Lung (tissue), 11 donors: ENCODE measurements at regions not wholly inside any gene's neighbourhood (a gene's known extent, or its start where the extent isn't known, plus 50 kb on each side); places are given as distances from the start of the nearest gene placed in this dataset.
"Not testable (repeated sequence)": the region's sequence is repeated elsewhere in the genome, so short reads cannot be mapped to it uniquely, and the experiment has no call there.

Experiments used
- ATAC-seq: fragments of 200-7000 bp; cut with Tn5 transposase; one replicate; pipeline ENCODE4 v1.9.1; 2020; ENCODE audit warnings: moderate number of reproducible peaks; ENCODE audit not compliant: insufficient read depth, low FRiP score
- DNase-seq, 3 donors: peaks; one replicate each; pipeline ENCODE4 v3.0.0-alpha.2; 2013 to 2017
- H3K27ac ChIP-seq, 2 donors: one replicate each; pipeline ENCODE4 v1.5.1; 2013; ENCODE audit warnings: mild to moderate bottlenecking in 2 of 2, moderate library complexity in 2 of 2, control low read depth in 1 of 2, inconsistent platforms in 1 of 2, low read depth in 1 of 2, low read length in 1 of 2
- H3K27me3 ChIP-seq, 3 donors: one replicate each; pipeline ENCODE4 v1.5.1; 2013; ENCODE audit warnings: low read length in 2 of 3; ENCODE audit not compliant: control insufficient read depth in 3 of 3, insufficient read depth in 3 of 3
- H3K36me3 ChIP-seq, 4 donors: one replicate each; pipeline ENCODE4 v1.5.1; 2013; ENCODE audit warnings: low read length in 4 of 4, mild to moderate bottlenecking in 1 of 4, moderate library complexity in 1 of 4; ENCODE audit not compliant: control insufficient read depth in 4 of 4, insufficient read depth in 4 of 4
- H3K4me1 ChIP-seq, 5 donors: one replicate each; pipeline ENCODE4 v1.5.1; 2013; ENCODE audit warnings: low read length in 5 of 5, mild to moderate bottlenecking in 2 of 5, moderate library complexity in 1 of 5; ENCODE audit not compliant: control insufficient read depth in 5 of 5, insufficient read depth in 5 of 5
- H3K4me3 ChIP-seq: one replicate; pipeline ENCODE4 v1.5.1; 2013; ENCODE audit warnings: mild to moderate bottlenecking, control low read depth, moderate library complexity
- H3K9ac ChIP-seq, 2 donors: one replicate each; pipeline ENCODE4 v1.5.1; 2013; ENCODE audit warnings: low read length in 2 of 2, control low read depth in 1 of 2; ENCODE audit not compliant: insufficient read depth in 1 of 2
- H3K9me3 ChIP-seq, 4 donors: one replicate each; pipeline ENCODE4 v1.5.1; 2013; ENCODE audit warnings: low read length in 3 of 4, mild to moderate bottlenecking in 1 of 4, moderate library complexity in 1 of 4; ENCODE audit not compliant: control insufficient read depth in 4 of 4, insufficient read depth in 3 of 4
- WGBS, 2 donors: extraction: QIAGEN DNeasy Blood & Tissue Kit; methylation state at CpG; one replicate each; pipeline ENCODE4 v1.1.7; 2013; 5-methylcytosine and 5-hydroxymethylcytosine counted together
- TF ChIP-seq, protein P1 (sequence below): IDR thresholded peaks from 2 replicates; pipeline ENCODE4 v1.5.1; 2012; ENCODE audit warnings: mild to moderate bottlenecking; ENCODE audit errors: control extremely low read depth, extremely low read depth
- donor health status: control.
- donor health status: control.
- donor health status: Bipolar disorder and iron deficiency.
- donor health status: healthy.
- donor health status: DM: yes; HTN: yes; CAD: no.

- no peak overlapping the region for H3K9ac ChIP-seq
- ATAC-seq = no peak
Measured at GRCh38 chr2:161488131-161488699, 72.1 kb downstream of the TBR1 start.

GRCh38 chr2:161488879-161489278, 72.8 kb downstream of the TBR1 start:
- H3K9me3 ChIP-seq = no peaks in the 10 kb centered on the region
- WGBS, 2 donors = 81 to 97% methylated on average over 1 of the region's 1 CpG
- DNase-seq (no peak), ATAC-seq (no peak)
- no peaks in the 10 kb centered on the region for H3K27me3 ChIP-seq
- TF ChIP-seq, protein P1, sequence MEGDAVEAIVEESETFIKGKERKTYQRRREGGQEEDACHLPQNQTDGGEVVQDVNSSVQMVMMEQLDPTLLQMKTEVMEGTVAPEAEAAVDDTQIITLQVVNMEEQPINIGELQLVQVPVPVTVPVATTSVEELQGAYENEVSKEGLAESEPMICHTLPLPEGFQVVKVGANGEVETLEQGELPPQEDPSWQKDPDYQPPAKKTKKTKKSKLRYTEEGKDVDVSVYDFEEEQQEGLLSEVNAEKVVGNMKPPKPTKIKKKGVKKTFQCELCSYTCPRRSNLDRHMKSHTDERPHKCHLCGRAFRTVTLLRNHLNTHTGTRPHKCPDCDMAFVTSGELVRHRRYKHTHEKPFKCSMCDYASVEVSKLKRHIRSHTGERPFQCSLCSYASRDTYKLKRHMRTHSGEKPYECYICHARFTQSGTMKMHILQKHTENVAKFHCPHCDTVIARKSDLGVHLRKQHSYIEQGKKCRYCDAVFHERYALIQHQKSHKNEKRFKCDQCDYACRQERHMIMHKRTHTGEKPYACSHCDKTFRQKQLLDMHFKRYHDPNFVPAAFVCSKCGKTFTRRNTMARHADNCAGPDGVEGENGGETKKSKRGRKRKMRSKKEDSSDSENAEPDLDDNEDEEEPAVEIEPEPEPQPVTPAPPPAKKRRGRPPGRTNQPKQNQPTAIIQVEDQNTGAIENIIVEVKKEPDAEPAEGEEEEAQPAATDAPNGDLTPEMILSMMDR = no peak
- no peaks in the 10 kb centered on the region for H3K36me3 ChIP-seq
- H3K9ac ChIP-seq = no peak overlapping the region
- no peaks in the 10 kb centered on the region for H3K4me1 ChIP-seq
- H3K4me3 ChIP-seq = no peak overlapping the region
- H3K27ac ChIP-seq = no peak overlapping the region

More at GRCh38 chr2:161488131-161488699, 72.1 kb downstream of the TBR1 start:
- Histone ChIP-seq H3K9me3 (no peaks in the 10 kb centered on the region), H3K27me3 (no peaks in the 10 kb centered on the region), H3K4me3 (no peak overlapping the region), H3K36me3 (no peaks in the 10 kb centered on the region), H3K27ac (no peak overlapping the region), H3K4me1 (no peaks in the 10 kb centered on the region)
- DNase-seq = no peak
- TF ChIP-seq, protein P1 = no peak
- WGBS, 2 donors = 78 to 93% methylated on average over 3 of the region's 3 CpGs

- not testable (repeated sequence) for H3K36me3 ChIP-seq, ATAC-seq, H3K4me1 ChIP-seq, H3K27ac ChIP-seq, DNase-seq, H3K9me3 ChIP-seq, H3K4me3 ChIP-seq, H3K9ac ChIP-seq, H3K27me3 ChIP-seq
- 45 to 61% methylated on average over 15 of the region's 15 CpGs for WGBS, 2 donors
Measured at GRCh38 chr2:161500892-161501610, 85.0 kb downstream of the TBR1 start.

GRCh38 chr2:161502279-161502678, 86.2 kb downstream of the TBR1 start:
- not testable (repeated sequence) for H3K36me3 ChIP-seq, H3K27ac ChIP-seq, H3K4me1 ChIP-seq, H3K4me3 ChIP-seq, ATAC-seq, H3K9me3 ChIP-seq, DNase-seq, H3K27me3 ChIP-seq, H3K9ac ChIP-seq
- WGBS, 2 donors = 52 to 56% methylated on average over 4 to 6 of the region's 6 CpGs

DNA sequence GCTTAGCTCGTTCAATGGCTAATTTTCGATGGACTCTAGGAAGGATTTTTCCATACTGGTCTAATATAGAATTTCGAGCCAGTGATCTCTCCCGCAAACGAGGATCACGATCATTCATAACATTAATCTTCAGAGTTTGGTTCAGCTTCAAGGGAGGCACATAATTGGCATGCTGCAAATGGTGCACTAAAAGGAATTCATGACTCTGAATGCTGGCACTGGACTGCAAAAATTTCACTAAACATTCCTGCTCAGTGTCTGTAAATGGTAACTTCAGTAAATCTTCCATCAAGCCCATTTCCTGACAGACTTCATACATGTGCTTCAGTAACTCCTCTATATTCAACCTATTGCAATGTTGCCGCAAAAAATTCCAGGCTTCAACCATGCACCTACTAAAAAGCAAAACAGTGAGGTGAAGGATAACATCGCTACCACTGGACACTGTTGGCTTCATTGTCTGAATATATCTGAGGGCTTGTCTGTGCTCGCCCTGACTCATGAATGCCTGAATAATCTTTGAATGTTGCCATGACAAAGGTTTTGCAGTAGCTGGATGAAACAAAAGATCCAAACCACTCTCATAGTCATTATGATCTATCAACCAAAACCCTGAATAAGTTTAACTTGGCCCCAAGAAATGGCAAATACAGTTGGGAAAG, 88.7 kb downstream of the TBR1 start:
- ATAC-seq, H3K4me3 ChIP-seq, H3K27me3 ChIP-seq, DNase-seq, H3K4me1 ChIP-seq, H3K9me3 ChIP-seq, H3K36me3 ChIP-seq, H3K9ac ChIP-seq, H3K27ac ChIP-seq: not testable (repeated sequence)
- WGBS, 2 donors = 87 to 91% methylated on average over 9 of the region's 9 CpGs

- ATAC-seq, H3K4me1 ChIP-seq, H3K9me3 ChIP-seq, H3K27me3 ChIP-seq, H3K36me3 ChIP-seq, H3K4me3 ChIP-seq, DNase-seq, H3K9ac ChIP-seq, H3K27ac ChIP-seq: not testable (repeated sequence)
- 84 to 87% methylated on average over 7 of the region's 7 CpGs for WGBS, 2 donors
Measured at GRCh38 chr2:161505466-161505865, 89.4 kb downstream of the TBR1 start.
